ENCODE measurements at regions not wholly inside any gene's neighbourhood (a gene's known extent, or its start where the extent isn't known, plus 50 kb on each side); places are given as distances from the start of the nearest gene placed in this dataset.

- H3K27me3 ChIP-seq (ENCODE audit: control insufficient read depth, insufficient read depth, low read length): no peaks in the 10 kb centered on the region
- no peaks in the 10 kb centered on the region for H3K9me3 ChIP-seq (ENCODE audit: control insufficient read depth in 2 of 3, insufficient read depth in 1 of 3, low read length in 3 of 3)
- TF ChIP-seq, protein P1, sequence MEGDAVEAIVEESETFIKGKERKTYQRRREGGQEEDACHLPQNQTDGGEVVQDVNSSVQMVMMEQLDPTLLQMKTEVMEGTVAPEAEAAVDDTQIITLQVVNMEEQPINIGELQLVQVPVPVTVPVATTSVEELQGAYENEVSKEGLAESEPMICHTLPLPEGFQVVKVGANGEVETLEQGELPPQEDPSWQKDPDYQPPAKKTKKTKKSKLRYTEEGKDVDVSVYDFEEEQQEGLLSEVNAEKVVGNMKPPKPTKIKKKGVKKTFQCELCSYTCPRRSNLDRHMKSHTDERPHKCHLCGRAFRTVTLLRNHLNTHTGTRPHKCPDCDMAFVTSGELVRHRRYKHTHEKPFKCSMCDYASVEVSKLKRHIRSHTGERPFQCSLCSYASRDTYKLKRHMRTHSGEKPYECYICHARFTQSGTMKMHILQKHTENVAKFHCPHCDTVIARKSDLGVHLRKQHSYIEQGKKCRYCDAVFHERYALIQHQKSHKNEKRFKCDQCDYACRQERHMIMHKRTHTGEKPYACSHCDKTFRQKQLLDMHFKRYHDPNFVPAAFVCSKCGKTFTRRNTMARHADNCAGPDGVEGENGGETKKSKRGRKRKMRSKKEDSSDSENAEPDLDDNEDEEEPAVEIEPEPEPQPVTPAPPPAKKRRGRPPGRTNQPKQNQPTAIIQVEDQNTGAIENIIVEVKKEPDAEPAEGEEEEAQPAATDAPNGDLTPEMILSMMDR (IDR thresholded peaks at IDR 0.05; ENCODE audit: borderline replicate concordance, extremely low read depth, insufficient read depth): no peak
- no peak overlapping the region for H3K9ac ChIP-seq (ENCODE audit: low read length in 3 of 3)
- FAIRE-seq (no peak), DNase-seq (peak in 4 of 5 donors; percentile 37 to 85 (median 72))
- no peaks in the 10 kb centered on the region for H3K4me1 ChIP-seq (ENCODE audit: control insufficient read depth in 2 of 3, insufficient read depth in 2 of 3, low read depth in 1 of 3, low read length in 3 of 3)
- H3K27ac ChIP-seq (ENCODE audit: low read depth in 2 of 2, low read length in 2 of 2): no peak overlapping the region
- intact Hi-C loops (cut with DNase I): no loop called here
- no peaks in the 10 kb centered on the region for H3K36me3 ChIP-seq (ENCODE audit: control insufficient read depth in 2 of 3, insufficient read depth in 3 of 3, low read length in 3 of 3)
- H3K4me3 ChIP-seq (ENCODE audit: low read length in 3 of 3): no peak overlapping the region
These were observed 192.9 kb upstream of the CADPS start for GRCh38 chr3:63067999-63068645.

- no peak for FAIRE-seq
- Histone ChIP-seq H3K4me1 (ENCODE audit: control insufficient read depth in 2 of 3, insufficient read depth in 2 of 3, low read depth in 1 of 3, low read length in 3 of 3) (no peaks in the 10 kb centered on the region), H3K27me3 (ENCODE audit: control insufficient read depth, insufficient read depth, low read length) (no peaks in the 10 kb centered on the region), H3K4me3 (ENCODE audit: low read length in 3 of 3) (no peak overlapping the region), H3K9me3 (ENCODE audit: control insufficient read depth in 2 of 3, insufficient read depth in 1 of 3, low read length in 3 of 3) (no peaks in the 10 kb centered on the region), H3K27ac (ENCODE audit: low read depth in 2 of 2, low read length in 2 of 2) (no peak overlapping the region), H3K36me3 (ENCODE audit: control insufficient read depth in 2 of 3, insufficient read depth in 3 of 3, low read length in 3 of 3) (no peaks in the 10 kb centered on the region), H3K9ac (ENCODE audit: low read length in 3 of 3) (no peak overlapping the region)
- intact Hi-C loops (cut with DNase I): no loop called here
- TF ChIP-seq, protein P1 (IDR thresholded peaks at IDR 0.05; ENCODE audit: borderline replicate concordance, extremely low read depth, insufficient read depth): no peak
- DNase-seq: no peak
These were observed 194.7 kb upstream of the CADPS start for GRCh38 chr3:63069806-63070475.

- no peaks in the 10 kb centered on the region for H3K27me3 ChIP-seq (ENCODE audit: control insufficient read depth, insufficient read depth, low read length)
- H3K9me3 ChIP-seq (ENCODE audit: control insufficient read depth in 2 of 3, insufficient read depth in 1 of 3, low read length in 3 of 3): no peaks in the 10 kb centered on the region
- DNase-seq (no peak), FAIRE-seq (no peak)
- no peak overlapping the region for H3K4me3 ChIP-seq (ENCODE audit: low read length in 3 of 3)
- H3K9ac ChIP-seq (ENCODE audit: low read length in 3 of 3): no peak overlapping the region
- H3K4me1 ChIP-seq (ENCODE audit: control insufficient read depth in 2 of 3, insufficient read depth in 2 of 3, low read depth in 1 of 3, low read length in 3 of 3): no peaks in the 10 kb centered on the region
- TF ChIP-seq, protein P1 (IDR thresholded peaks at IDR 0.05; ENCODE audit: borderline replicate concordance, extremely low read depth, insufficient read depth): no peak
- H3K36me3 ChIP-seq (ENCODE audit: control insufficient read depth in 2 of 3, insufficient read depth in 3 of 3, low read length in 3 of 3): no peaks in the 10 kb centered on the region
- no peak overlapping the region for H3K27ac ChIP-seq (ENCODE audit: low read depth in 2 of 2, low read length in 2 of 2)
- intact Hi-C loops (cut with DNase I): no loop called here
These were observed 195.2 kb upstream of the CADPS start for GRCh38 chr3:63070476-63070810.
